ENCODE measurements at regions not wholly inside any gene's neighbourhood (a gene's known extent, or its start where the extent isn't known, plus 50 kb on each side); places are given as distances from the start of the nearest gene placed in this dataset.

DNA sequence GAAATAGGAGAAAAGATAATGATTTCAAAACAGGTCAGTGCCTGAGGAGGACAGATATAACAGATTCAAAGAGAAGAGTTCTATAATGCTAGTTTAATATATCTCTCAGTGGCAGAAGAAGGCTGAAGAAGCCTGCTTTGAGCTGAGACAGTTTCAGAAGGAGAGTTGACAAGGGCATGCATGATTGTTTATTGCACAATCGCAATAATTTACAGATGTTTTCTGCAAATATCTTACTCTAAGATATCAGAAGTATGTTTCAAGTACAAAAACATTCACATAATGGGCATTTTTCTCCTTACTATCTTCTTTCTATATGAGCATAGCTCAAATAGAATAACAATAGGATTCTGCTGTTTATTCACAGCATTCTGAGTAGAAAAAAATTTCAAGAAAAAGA lies 557.7 kb upstream of the NRSN1 start:
- DNase-seq (ENCODE audit: low read depth, low spot score) (no peak), ATAC-seq (no peak)
- ChIA-PET CTCF (no interaction called here), POLR2A (no interaction called here), RAD21 (ENCODE audit: low non-redundant PET in 1 of 2, low total read pairs in 2 of 2, uncharacterized antibody in 2 of 2, unreplicated experiment in 2 of 2) (no interaction called here)
- no peak for TF ChIP-seq EZH2phosphoT487 (IDR thresholded peaks at IDR 0.05; ENCODE audit: borderline replicate concordance)
- BruUV-seq (replicated peaks), result no TSS peak
- Histone ChIP-seq H3K4me3 (replicated peaks in 1 of 2; ENCODE audit: low read depth in 1 of 2, low read length in 2 of 2) (no peak overlapping the region), H3K36me3 (ENCODE audit: control insufficient read depth in 1 of 2, insufficient read depth in 2 of 2, low read length in 2 of 2) (no peaks in the 10 kb centered on the region), H3K9ac (ENCODE audit: low read length) (no peak overlapping the region), H3K9me3 (ENCODE audit: control insufficient read depth in 1 of 2, insufficient read depth in 1 of 2, low read depth in 1 of 2, low read length in 2 of 2) (peaks cover 0 to 5% of the 10 kb centered on the region in 2 experiments; a peak in 2 of 4 replicates), H4K20me1 (ENCODE audit: insufficient read depth) (no peaks in the 10 kb centered on the region), H3K4me2 (ENCODE audit: low read length) (no peak overlapping the region), H3K27ac (ENCODE audit: low read depth, low read length) (no peak overlapping the region), H3K79me2 (ENCODE audit: insufficient read depth, low read length) (no peaks in the 10 kb centered on the region), H3K4me1 (ENCODE audit: control insufficient read depth in 1 of 2, insufficient read depth in 2 of 2, low read length in 2 of 2) (no peaks in the 10 kb centered on the region), H2AFZ (ENCODE audit: low read depth, low read length, poor library complexity, severe bottlenecking) (no peak overlapping the region), H3K27me3 (ENCODE audit: insufficient read depth, low read length) (no peaks in the 10 kb centered on the region), H3K9me2 (ENCODE audit: insufficient read depth) (no peaks in the 10 kb centered on the region)
- intact Hi-C loops (cut with micrococcal nuclease), result no loop called here

DNA sequence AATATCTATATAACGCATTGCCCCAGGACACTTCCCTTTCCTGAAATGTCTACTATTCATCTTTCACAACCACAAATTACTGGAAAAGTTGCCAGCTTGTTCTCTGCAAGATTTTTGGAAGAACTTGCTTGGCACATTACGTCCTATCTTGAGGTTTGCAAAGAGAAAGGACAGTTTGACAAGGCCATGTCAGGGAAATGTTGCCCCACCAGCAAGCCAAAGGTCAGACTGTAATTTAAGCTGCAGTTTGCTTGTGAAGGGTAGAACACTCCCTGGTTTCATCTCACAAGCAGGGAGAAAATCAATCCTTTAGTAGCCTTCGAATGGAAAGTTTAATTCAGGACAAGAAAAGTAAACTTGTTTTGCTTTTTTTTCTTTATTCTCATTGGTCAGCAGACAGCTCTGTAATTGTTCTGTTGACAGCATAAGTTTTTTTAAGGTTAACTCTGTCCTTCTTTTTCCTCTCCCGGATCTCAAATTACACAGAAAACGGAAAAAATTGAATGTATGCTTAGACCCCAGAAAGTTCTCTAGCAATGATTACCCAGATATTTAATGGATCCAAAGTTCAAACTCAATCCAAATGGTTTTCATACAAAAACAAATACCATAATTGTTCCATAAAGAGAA lies 541.8 kb upstream of the NRSN1 start:
- POLR2A ChIA-PET, result no interaction called here
- ATAC-seq, result no peak
- H2AFZ ChIP-seq (ENCODE audit: low read depth, low read length, poor library complexity, severe bottlenecking), result no peak overlapping the region
- H3K9ac ChIP-seq (ENCODE audit: low read length), result no peak overlapping the region
- no peak overlapping the region for H3K4me2 ChIP-seq (ENCODE audit: low read length)
- H3K9me2 ChIP-seq (ENCODE audit: insufficient read depth), result no peaks in the 10 kb centered on the region
- DNase-seq (ENCODE audit: low read depth, low spot score), result no peak
- H3K79me2 ChIP-seq (ENCODE audit: insufficient read depth, low read length), result no peaks in the 10 kb centered on the region
- H3K4me1 ChIP-seq (ENCODE audit: control insufficient read depth in 1 of 2, insufficient read depth in 2 of 2, low read length in 2 of 2), result no peaks in the 10 kb centered on the region
- H3K27ac ChIP-seq (ENCODE audit: low read depth, low read length), result no peak overlapping the region
- H3K4me3 ChIP-seq (replicated peaks in 1 of 2; ENCODE audit: low read depth in 1 of 2, low read length in 2 of 2), result no peak overlapping the region
- BruUV-seq (replicated peaks), result no TSS peak
- RAD21 ChIA-PET (ENCODE audit: low non-redundant PET in 1 of 2, low total read pairs in 2 of 2, uncharacterized antibody in 2 of 2, unreplicated experiment in 2 of 2), result no interaction called here
- H4K20me1 ChIP-seq (ENCODE audit: insufficient read depth), result no peaks in the 10 kb centered on the region
- H3K36me3 ChIP-seq (ENCODE audit: control insufficient read depth in 1 of 2, insufficient read depth in 2 of 2, low read length in 2 of 2), result no peaks in the 10 kb centered on the region
- CTCF ChIA-PET, result no interaction called here
- intact Hi-C loops (cut with micrococcal nuclease), result no loop called here
- no peaks in the 10 kb centered on the region for H3K27me3 ChIP-seq (ENCODE audit: insufficient read depth, low read length)
- peaks cover 0 to 3% of the 10 kb centered on the region in 2 experiments; a peak in 1 of 4 replicates for H3K9me3 ChIP-seq (ENCODE audit: control insufficient read depth in 1 of 2, insufficient read depth in 1 of 2, low read depth in 1 of 2, low read length in 2 of 2)
- no peak for TF ChIP-seq SIN3A (IDR thresholded peaks at IDR 0.05; ENCODE audit: low read depth)
- no peak for TF ChIP-seq RAD21 (IDR thresholded peaks at IDR 0.05; ENCODE audit: low read depth)
- no peak for TF ChIP-seq CEBPB (IDR thresholded peaks at IDR 0.05; ENCODE audit: low read depth)
- TF ChIP-seq, protein P1, sequence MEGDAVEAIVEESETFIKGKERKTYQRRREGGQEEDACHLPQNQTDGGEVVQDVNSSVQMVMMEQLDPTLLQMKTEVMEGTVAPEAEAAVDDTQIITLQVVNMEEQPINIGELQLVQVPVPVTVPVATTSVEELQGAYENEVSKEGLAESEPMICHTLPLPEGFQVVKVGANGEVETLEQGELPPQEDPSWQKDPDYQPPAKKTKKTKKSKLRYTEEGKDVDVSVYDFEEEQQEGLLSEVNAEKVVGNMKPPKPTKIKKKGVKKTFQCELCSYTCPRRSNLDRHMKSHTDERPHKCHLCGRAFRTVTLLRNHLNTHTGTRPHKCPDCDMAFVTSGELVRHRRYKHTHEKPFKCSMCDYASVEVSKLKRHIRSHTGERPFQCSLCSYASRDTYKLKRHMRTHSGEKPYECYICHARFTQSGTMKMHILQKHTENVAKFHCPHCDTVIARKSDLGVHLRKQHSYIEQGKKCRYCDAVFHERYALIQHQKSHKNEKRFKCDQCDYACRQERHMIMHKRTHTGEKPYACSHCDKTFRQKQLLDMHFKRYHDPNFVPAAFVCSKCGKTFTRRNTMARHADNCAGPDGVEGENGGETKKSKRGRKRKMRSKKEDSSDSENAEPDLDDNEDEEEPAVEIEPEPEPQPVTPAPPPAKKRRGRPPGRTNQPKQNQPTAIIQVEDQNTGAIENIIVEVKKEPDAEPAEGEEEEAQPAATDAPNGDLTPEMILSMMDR (IDR thresholded peaks at IDR 0.05 in 2 of 3, conservative IDR thresholded peaks at IDR 0.05 in 1 of 3; ENCODE audit: borderline replicate concordance in 1 of 3, insufficient read depth in 1 of 3, low read depth in 2 of 3, low read length in 2 of 3), result no peak
- no peak for TF ChIP-seq ZNF274 (IDR thresholded peaks at IDR 0.05; ENCODE audit: low read depth, low read length)
- no peak for TF ChIP-seq REST (IDR thresholded peaks at IDR 0.05; ENCODE audit: low read depth)
- no peak for TF ChIP-seq EZH2 (IDR thresholded peaks at IDR 0.05)
- no peak for TF ChIP-seq SRF (IDR thresholded peaks at IDR 0.05; ENCODE audit: low read depth)
- TF ChIP-seq EGR1 (IDR thresholded peaks at IDR 0.05; ENCODE audit: low read depth), result no peak
- TF ChIP-seq POLR2A (IDR thresholded peaks at IDR 0.05; ENCODE audit: borderline replicate concordance, extremely low read depth, insufficient read depth, insufficient read length), result no peak
- no peak for TF ChIP-seq MAX (IDR thresholded peaks at IDR 0.05)
- TF ChIP-seq, protein P2, sequence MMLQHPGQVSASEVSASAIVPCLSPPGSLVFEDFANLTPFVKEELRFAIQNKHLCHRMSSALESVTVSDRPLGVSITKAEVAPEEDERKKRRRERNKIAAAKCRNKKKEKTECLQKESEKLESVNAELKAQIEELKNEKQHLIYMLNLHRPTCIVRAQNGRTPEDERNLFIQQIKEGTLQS (IDR thresholded peaks at IDR 0.05), result no peak
- no peak for TF ChIP-seq POLR2AphosphoS5 (IDR thresholded peaks at IDR 0.05; ENCODE audit: low read depth, low read length)
- TF ChIP-seq TCF7L2 (IDR thresholded peaks at IDR 0.05; ENCODE audit: borderline replicate concordance, extremely low read depth, insufficient read depth, insufficient read length), result no peak
- TF ChIP-seq SP1 (IDR thresholded peaks at IDR 0.05; ENCODE audit: low read depth), result no peak
